NCI-H345 treated with DMSO at 0.1 percent for 48 hours (cell line): ENCODE measurements at regions not wholly inside any gene's neighbourhood (a gene's known extent, or its start where the extent isn't known, plus 50 kb on each side); places are given as distances from the start of the nearest gene placed in this dataset.

Experiments used
- DNase-seq: peaks from one replicate; lab custom pipeline; 2025; ENCODE audit not compliant: unreplicated experiment; lab: John Stamatoyannopoulos, UW

GRCh38 chr6:1257778-1258177 is 54.1 kb upstream of the FOXQ1 start:
- DNase-seq, result no peak

DNA sequence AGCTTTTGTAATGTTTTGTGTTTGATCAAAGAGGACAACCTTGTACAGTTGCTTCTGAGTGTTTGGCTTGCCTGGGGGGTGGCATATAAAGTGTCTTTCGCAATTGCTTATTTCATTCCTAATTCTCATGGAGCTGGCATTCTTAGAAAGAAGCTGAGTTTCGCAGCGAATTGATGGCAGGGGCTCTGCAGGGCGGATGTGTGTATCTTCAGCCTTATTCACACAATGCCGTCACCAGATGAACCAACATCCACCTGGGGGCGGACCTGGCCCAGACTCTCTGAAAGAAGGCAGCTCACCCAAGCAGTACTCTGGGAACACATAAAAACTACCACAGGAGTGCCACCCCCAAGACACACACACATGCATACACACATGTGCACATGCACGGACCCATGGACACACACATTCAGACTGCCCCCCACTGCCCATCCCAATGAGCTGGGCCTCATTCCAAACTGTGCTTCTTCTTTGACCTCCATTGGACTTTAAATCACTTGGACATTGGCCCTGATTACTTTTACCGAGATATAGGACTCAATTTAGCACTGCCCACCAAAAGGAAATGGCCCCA is 55.4 kb upstream of the FOXQ1 start:
- no peak for DNase-seq

- no peak for DNase-seq
These were observed 56.1 kb upstream of the FOXQ1 start for GRCh38 chr6:1255636-1256365.

- no peak for DNase-seq
These were observed 57.6 kb upstream of the FOXQ1 start for GRCh38 chr6:1254326-1254725.

DNA sequence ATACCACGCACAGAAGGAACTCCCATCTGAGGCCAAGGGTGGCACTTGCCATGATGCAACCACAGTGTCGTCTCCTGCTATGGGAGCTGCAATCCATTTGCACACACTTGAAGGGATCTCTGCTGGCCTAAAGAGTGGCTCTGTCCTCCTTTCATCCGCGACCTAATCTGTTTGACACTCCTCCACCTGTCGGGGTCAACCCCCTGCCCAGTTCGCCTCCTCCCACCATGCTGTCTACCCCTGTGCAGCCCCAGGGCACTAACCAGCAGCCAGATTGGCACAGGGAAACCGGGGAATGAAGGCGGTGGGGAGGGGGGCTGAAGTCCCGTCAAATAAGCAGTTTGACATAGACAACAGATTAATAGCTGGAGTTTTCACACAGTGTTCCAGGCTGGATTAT is 58.1 kb upstream of the FOXQ1 start:
- no peak for DNase-seq

- DNase-seq, result no peak
These were observed 60.4 kb upstream of the FOXQ1 start for GRCh38 chr6:1251198-1252155.

DNA sequence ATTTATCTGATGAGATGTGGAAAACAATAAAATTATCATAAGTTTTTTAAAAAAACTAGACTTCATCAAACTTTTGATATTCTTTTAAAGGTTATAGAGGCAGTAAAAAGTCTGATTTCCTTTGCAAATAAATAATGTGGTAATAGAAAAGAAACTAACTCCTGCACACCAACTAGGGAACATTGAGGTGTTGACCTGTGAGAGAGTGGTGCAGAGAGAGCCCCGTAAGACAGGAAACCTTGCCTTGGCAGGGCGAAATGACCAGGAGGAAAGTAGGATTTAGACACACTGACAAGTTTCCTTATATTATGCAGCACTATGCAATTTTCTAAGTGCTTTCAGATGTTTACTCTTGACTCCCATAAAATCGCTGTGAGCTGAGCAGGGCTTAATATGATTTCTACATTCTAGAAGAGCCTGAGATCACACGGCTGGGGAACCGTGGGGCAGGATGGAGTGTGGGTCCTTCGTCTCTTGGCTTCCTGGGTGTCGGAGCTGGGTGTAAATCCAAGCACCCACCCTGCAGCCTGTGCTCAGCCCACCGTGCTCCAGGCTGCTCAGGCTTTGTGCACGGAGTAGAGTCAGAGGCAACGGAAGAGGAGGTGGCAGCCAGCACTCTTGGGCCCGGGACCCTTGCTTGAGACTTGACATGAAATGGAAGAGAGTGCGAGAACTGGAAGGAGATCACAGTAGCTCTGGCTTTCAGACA is 61.3 kb upstream of the FOXQ1 start:
- no peak for DNase-seq

GRCh38 chr6:1247894-1248293 is 64.0 kb upstream of the FOXQ1 start:
- DNase-seq, result no peak

GRCh38 chr6:1247056-1247455 is 64.8 kb upstream of the FOXQ1 start:
- DNase-seq, result no peak

- DNase-seq, result no peak
These were observed 67.0 kb upstream of the FOXQ1 start for GRCh38 chr6:1244941-1245340.

GRCh38 chr6:1244278-1244677 is 67.6 kb upstream of the FOXQ1 start:
- DNase-seq, result no peak

DNA sequence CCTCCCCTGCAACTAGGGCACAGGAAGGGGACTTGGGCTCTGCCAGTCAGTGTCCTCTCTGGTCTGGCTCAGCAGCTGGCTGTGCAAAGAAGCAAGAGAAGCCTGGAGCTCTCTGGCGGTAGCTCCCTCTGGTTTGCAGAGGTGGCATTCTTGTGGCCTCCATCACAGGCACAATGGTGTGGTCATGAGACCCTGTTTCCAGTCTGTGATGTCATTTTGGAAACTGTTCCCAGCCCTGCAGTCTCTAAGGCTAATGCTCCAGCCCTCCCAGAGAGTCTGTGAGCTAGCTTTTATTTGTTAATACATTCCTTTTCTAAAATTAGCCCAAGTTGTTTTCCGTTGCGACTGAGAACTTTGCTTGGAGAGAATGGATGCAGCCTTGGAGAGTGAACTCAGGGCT is 69.5 kb upstream of the FOXQ1 start:
- DNase-seq, result no peak

GRCh38 chr6:1242021-1242420 is 69.9 kb upstream of the FOXQ1 start:
- no peak for DNase-seq

DNA sequence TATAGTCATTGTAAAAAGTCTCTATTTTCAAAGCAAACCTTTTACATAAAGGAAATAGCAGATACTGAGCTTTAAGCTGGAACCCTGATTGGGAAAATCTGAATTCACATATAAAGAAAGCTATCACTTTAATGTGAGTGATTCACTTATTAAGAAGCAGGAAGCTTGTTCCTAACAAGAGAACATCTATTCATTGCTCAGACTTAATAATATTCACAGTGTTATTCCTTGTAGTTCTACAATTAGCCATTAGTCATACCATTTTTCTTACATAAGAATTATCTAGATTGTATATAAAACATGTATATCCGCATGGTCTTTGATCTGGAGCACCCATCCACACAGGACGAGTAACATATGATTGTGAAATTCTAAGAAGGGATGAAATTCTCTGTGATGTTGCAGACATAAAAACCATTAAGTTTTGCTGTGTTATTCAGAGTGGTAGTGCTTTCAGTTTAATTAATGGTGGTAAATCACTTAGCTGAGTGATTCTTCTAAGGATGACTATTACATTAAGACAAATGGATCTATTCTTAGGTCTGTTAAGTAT is 71.1 kb upstream of the FOXQ1 start:
- DNase-seq, result no peak

DNA sequence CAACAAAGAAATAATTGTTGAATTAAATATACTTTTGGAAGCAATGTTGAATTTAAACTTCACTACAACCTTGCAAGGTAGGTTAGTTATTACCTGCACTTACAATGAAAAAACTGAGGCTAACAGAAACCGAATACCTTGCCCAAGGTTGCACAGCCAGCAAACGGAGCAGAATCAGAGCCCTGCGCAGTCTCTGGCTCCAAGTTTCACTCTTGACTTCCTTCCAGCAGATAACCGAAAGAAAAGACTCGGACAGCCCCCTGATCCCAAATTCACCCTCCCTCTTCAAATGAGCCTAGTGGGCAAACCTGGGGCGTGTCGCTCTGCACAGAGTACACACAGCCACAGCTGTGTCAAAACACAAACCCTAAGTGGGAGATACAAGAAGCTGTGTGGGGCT is 72.1 kb upstream of the FOXQ1 start:
- no peak for DNase-seq

DNA sequence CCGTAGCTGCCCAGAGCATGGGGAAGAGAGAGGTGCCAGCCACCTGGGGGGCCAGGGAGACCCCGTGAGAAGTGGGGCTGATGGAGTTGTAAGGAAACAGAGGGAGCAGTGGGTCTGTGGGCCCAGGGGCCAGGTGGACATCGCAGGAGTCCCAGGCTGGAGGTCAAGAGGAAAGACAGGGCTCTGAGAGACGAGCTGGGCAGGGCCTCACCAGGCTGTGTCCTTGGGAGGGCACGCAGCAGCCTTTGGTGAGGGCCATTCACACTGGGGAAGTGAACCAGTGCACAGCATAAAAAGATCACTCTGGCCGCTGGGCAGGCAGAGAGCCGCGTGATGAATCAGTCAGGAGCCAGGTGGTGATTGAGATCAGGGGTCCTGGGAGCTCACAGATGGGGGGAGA is 73.9 kb upstream of the FOXQ1 start:
- no peak for DNase-seq

GRCh38 chr6:1237636-1238035 is 74.3 kb upstream of the FOXQ1 start:
- DNase-seq, result no peak

GRCh38 chr6:1235825-1236224 is 76.1 kb upstream of the FOXQ1 start:
- no peak for DNase-seq

GRCh38 chr6:1233924-1234323 is 78.0 kb upstream of the FOXQ1 start:
- DNase-seq, result no peak

GRCh38 chr6:1232578-1232977 is 79.3 kb upstream of the FOXQ1 start:
- no peak for DNase-seq

DNA sequence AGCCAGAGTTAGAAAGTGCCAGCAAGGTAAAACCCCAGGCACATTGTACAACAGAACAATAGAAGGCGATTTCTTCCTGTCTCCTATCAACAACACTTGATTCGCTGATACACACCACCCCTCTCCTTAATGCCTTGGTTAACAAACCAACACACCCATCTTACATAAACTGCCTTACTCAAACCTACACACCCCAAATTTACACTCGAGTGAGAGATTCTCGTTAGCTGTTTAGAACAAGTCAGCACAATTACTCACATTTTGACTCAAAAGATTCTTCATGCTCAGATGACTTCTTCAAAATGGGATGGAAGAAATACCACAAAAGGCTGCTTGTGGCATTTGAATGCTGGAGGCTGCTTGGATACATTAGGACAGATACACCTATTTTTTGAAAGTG is 80.0 kb upstream of the FOXQ1 start:
- no peak for DNase-seq
